Right lobe of liver (tissue), 6 donors: ENCODE measurements at regions not wholly inside any gene's neighbourhood (a gene's known extent, or its start where the extent isn't known, plus 50 kb on each side); places are given as distances from the start of the nearest gene placed in this dataset.

Experiments used
- ATAC-seq, 4 donors: fragments of 200-7000 bp; cut with Tn5 transposase; one replicate each; pipeline ENCODE4 v1.9.1; 2020; ENCODE audit warnings: mild to moderate bottlenecking in 4 of 4, moderate library complexity in 4 of 4
- DNase-seq, 3 donors: peaks; one replicate each; pipeline ENCODE4 v3.0.0-alpha.2; 2020
- H3K27ac ChIP-seq, 3 donors: fragments of 200-600 bp; one replicate each; pipeline ENCODE4 v1.8.0; 2022
- H3K27me3 ChIP-seq, 2 donors: fragments of 200-600 bp; one replicate each; pipeline ENCODE4 v1.8.0; 2022
- H3K36me3 ChIP-seq, 4 donors: fragments of 200-600 bp; sonication (generic) in 1 of 4; one replicate each; pipeline versions ENCODE4 v1.5.1 to v1.8.0; 2017 to 2022; ENCODE audit warnings: control low read depth in 1 of 4
- H3K4me1 ChIP-seq, 4 donors: fragments of 200-600 bp; sonication (generic) in 1 of 4; one replicate each; pipeline versions ENCODE4 v1.5.1 to v1.8.0; 2017 to 2022; ENCODE audit warnings: control low read depth in 1 of 4
- H3K4me3 ChIP-seq, 3 donors: fragments of 200-600 bp; one replicate each; pipeline ENCODE4 v1.8.0; 2022
- H3K9me3 ChIP-seq, 4 donors: fragments of 200-600 bp; sonication (generic) in 1 of 4; one replicate each; pipeline versions ENCODE4 v1.5.1 to v1.8.0; 2017 to 2022; ENCODE audit warnings: control low read depth in 1 of 4
- CTCF ChIP-seq, 4 donors: fragments of 200-600 bp in 3 of 4; fragments of 450-650 bp in 1 of 4; IDR thresholded peaks; one replicate each; pipeline versions ENCODE4 v1.5.1 to v1.8.0; 2016 to 2022; ENCODE audit warnings: antibody characterized with exemption in 4 of 4, mild to moderate bottlenecking in 2 of 4
- POLR2A ChIP-seq: fragments of 450-650 bp; IDR thresholded peaks from one replicate; pipeline ENCODE4 v1.6.1; 2017; ENCODE audit warnings: antibody characterized with exemption, mild to moderate bottlenecking
- WGBS: methylation state at CpG from one replicate; pipeline ENCODE4 v1.1.6; 2018; ENCODE audit warnings: low coverage, low lambda C conversion rate; ENCODE audit not compliant: insufficient coverage; ENCODE audit errors: missing lambda C conversion rate; 5-methylcytosine and 5-hydroxymethylcytosine counted together
- intact Hi-C, 2 donors: fragments of 100-400 bp; cut with DNase I; formaldehyde crosslinking; loops; one replicate each; pipeline versions ENCODE4 v1.11.2 to v1.14.1; 2022
- donor health status: DM: no; HTN: yes; CAD: no.
- donor health status: DM: no; HTN: no; CAD: no.
- donor health status: DM: no; HTN: no; CAD: no.
- donor health status: DM: no; HTN: yes; CAD: no.
- donor health status: DM: no; HTN: yes; CAD: no.

GRCh38 chr5:179422213-179422855, 77.1 kb upstream of the ADAMTS2 start:
- Histone ChIP-seq H3K27ac (no peak overlapping the region), H3K36me3 (no peaks in the 10 kb centered on the region), H3K4me3 (no peak overlapping the region), H3K27me3 (no peaks in the 10 kb centered on the region), H3K4me1 (no peaks in the 10 kb centered on the region), H3K9me3 (no peaks in the 10 kb centered on the region)
- intact Hi-C loops, result no loop called here
- no peak for ATAC-seq
- DNase-seq, result no peak
- TF ChIP-seq CTCF (IDR thresholded peaks at IDR 0.05), result no peak
- TF ChIP-seq POLR2A, result no peak
- 72% methylated on average over 3 of the region's 7 CpGs for WGBS

- no peak overlapping the region for H3K4me3 ChIP-seq
- no peaks in the 10 kb centered on the region for H3K27me3 ChIP-seq
- H3K36me3 ChIP-seq, result no peaks in the 10 kb centered on the region
- TF ChIP-seq CTCF (IDR thresholded peaks at IDR 0.05) (no peak), POLR2A (no peak)
- intact Hi-C loops, result no loop called here
- ATAC-seq, result no peak
- no peaks in the 10 kb centered on the region for H3K4me1 ChIP-seq
- no peaks in the 10 kb centered on the region for H3K9me3 ChIP-seq
- no peak for DNase-seq
- 57% methylated on average over 13 of the region's 15 CpGs for WGBS
- no peak overlapping the region for H3K27ac ChIP-seq
These were observed 76.1 kb upstream of the ADAMTS2 start for GRCh38 chr5:179421144-179421901.

- no peak for ATAC-seq
- no peak for DNase-seq
- Histone ChIP-seq H3K27me3 (no peaks in the 10 kb centered on the region), H3K9me3 (no peaks in the 10 kb centered on the region), H3K36me3 (no peaks in the 10 kb centered on the region), H3K4me3 (no peak overlapping the region), H3K4me1 (no peaks in the 10 kb centered on the region), H3K27ac (no peak overlapping the region)
- WGBS, result 30% methylated on average over 2 of the region's 8 CpGs
- intact Hi-C loops, result no loop called here
- TF ChIP-seq CTCF (IDR thresholded peaks at IDR 0.05) (no peak), POLR2A (no peak)
These were observed 75.2 kb upstream of the ADAMTS2 start for GRCh38 chr5:179420476-179420875.

- no peak overlapping the region for H3K4me3 ChIP-seq
- no peak for TF ChIP-seq POLR2A
- TF ChIP-seq CTCF (IDR thresholded peaks at IDR 0.05), result no peak
- no peak overlapping the region for H3K27ac ChIP-seq
- intact Hi-C loops, result no loop called here
- no peaks in the 10 kb centered on the region for H3K27me3 ChIP-seq
- 61% methylated on average over 6 of the region's 11 CpGs for WGBS
- ATAC-seq, result no peak
- no peak for DNase-seq
- no peaks in the 10 kb centered on the region for H3K4me1 ChIP-seq
- no peaks in the 10 kb centered on the region for H3K36me3 ChIP-seq
- no peaks in the 10 kb centered on the region for H3K9me3 ChIP-seq
These were observed 73.7 kb upstream of the ADAMTS2 start for GRCh38 chr5:179418972-179419371.
